ENCODE measurements at regions not wholly inside any gene's neighbourhood (a gene's known extent, or its start where the extent isn't known, plus 50 kb on each side); places are given as distances from the start of the nearest gene placed in this dataset.

GRCh38 chr15:66982250-66982649, 83.2 kb upstream of the SMAD3 start:
- TF ChIP-seq, protein P1, sequence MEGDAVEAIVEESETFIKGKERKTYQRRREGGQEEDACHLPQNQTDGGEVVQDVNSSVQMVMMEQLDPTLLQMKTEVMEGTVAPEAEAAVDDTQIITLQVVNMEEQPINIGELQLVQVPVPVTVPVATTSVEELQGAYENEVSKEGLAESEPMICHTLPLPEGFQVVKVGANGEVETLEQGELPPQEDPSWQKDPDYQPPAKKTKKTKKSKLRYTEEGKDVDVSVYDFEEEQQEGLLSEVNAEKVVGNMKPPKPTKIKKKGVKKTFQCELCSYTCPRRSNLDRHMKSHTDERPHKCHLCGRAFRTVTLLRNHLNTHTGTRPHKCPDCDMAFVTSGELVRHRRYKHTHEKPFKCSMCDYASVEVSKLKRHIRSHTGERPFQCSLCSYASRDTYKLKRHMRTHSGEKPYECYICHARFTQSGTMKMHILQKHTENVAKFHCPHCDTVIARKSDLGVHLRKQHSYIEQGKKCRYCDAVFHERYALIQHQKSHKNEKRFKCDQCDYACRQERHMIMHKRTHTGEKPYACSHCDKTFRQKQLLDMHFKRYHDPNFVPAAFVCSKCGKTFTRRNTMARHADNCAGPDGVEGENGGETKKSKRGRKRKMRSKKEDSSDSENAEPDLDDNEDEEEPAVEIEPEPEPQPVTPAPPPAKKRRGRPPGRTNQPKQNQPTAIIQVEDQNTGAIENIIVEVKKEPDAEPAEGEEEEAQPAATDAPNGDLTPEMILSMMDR (IDR thresholded peaks at IDR 0.05; ENCODE audit: control extremely low read depth in 1 of 3, insufficient read depth in 1 of 3, low read depth in 1 of 3, low read length in 3 of 3): no peak
- TF ChIP-seq POLR2A (IDR thresholded peaks at IDR 0.05; ENCODE audit: control extremely low read depth in 1 of 2, low read depth in 2 of 2, low read length in 2 of 2): no peak
- no peak for TF ChIP-seq TAF1 (IDR thresholded peaks at IDR 0.05; ENCODE audit: low read depth, low read length)
- TF ChIP-seq EP300 (IDR thresholded peaks at IDR 0.05; ENCODE audit: borderline replicate concordance in 1 of 2, low read depth in 2 of 2, low read length in 2 of 2): no peak
